ENCODE measurements at regions not wholly inside any gene's neighbourhood (a gene's known extent, or its start where the extent isn't known, plus 50 kb on each side); places are given as distances from the start of the nearest gene placed in this dataset.
"Not testable (repeated sequence)": the region's sequence is repeated elsewhere in the genome, so short reads cannot be mapped to it uniquely, and the experiment has no call there.

GRCh38 chr18:66223317-66223716, 380.6 kb downstream of the CDH19 start:
- TF ChIP-seq CTCF, POLR2AphosphoS5 (IDR thresholded peaks at IDR 0.05): not testable (repeated sequence)
